SK-N-SH treated with all-trans-retinoic acid at 6 μM for 48 hours (cell line): ENCODE measurements at regions not wholly inside any gene's neighbourhood (a gene's known extent, or its start where the extent isn't known, plus 50 kb on each side); places are given as distances from the start of the nearest gene placed in this dataset.

ENCODE experiments used
- ARNTL ChIP-seq: fragments of 450-650 bp; formaldehyde crosslinking; IDR thresholded peaks from 2 replicates; pipeline ENCODE4 v1.5.0; 2020; ENCODE audit warnings: low read depth, mild to moderate bottlenecking, moderate library complexity, borderline replicate concordance
- CREB5 ChIP-seq: fragments of 250-450 bp; sonication (Bioruptor Pico); IDR thresholded peaks from 2 replicates; pipeline ENCODE4 v1.5.1; 2020; ENCODE audit warnings: low read depth, mild to moderate bottlenecking, moderate library complexity
- CSRNP3 ChIP-seq: fragments of 250-450 bp; sonication (Bioruptor Pico); IDR thresholded peaks from 2 replicates; pipeline ENCODE4 v1.5.1; 2021; ENCODE audit warnings: mild to moderate bottlenecking, moderate library complexity
- ESRRG ChIP-seq: fragments of 250-450 bp; sonication (Bioruptor Pico); IDR thresholded peaks from 2 replicates; pipeline ENCODE4 v1.6.1; 2021; ENCODE audit warnings: mild to moderate bottlenecking
- PATZ1 ChIP-seq: fragments of 250-450 bp; sonication (Bioruptor Pico); IDR thresholded peaks from 2 replicates; pipeline ENCODE4 v1.8.0; 2020; ENCODE audit warnings: mild to moderate bottlenecking, moderate library complexity, borderline replicate concordance
- PPARA ChIP-seq: fragments of 250-450 bp; sonication (Bioruptor Pico); IDR thresholded peaks from 2 replicates; pipeline ENCODE4 v1.5.0; 2020; ENCODE audit warnings: mild to moderate bottlenecking, borderline replicate concordance
- RARB ChIP-seq: fragments of 250-450 bp; sonication (Bioruptor Pico); IDR thresholded peaks from 2 replicates; pipeline ENCODE4 v1.8.0; 2021; ENCODE audit warnings: mild to moderate bottlenecking, moderate library complexity
- TSHZ2 ChIP-seq: fragments of 250-450 bp; sonication (Bioruptor Pico); IDR thresholded peaks from 2 replicates; pipeline ENCODE4 v1.5.0; 2020; ENCODE audit warnings: mild to moderate bottlenecking, moderate library complexity
- ZFP3 ChIP-seq: fragments of 250-450 bp; sonication (Bioruptor Pico); IDR thresholded peaks from 2 replicates; pipeline ENCODE4 v1.5.0; 2020; ENCODE audit warnings: mild to moderate bottlenecking, moderate library complexity
- ZFP30 ChIP-seq: fragments of 450-650 bp; formaldehyde crosslinking; IDR thresholded peaks from 2 replicates; pipeline ENCODE4 v1.5.0; 2022; ENCODE audit warnings: mild to moderate bottlenecking, moderate library complexity

- no peak for TF ChIP-seq ZFP30 (CRISPR knock-in tag)
- TF ChIP-seq RARB (CRISPR knock-in tag): no peak
- TF ChIP-seq ZFP3: no peak
- no peak for TF ChIP-seq PPARA (CRISPR knock-in tag)
- no peak for TF ChIP-seq ARNTL
- no peak for TF ChIP-seq CREB5 (CRISPR knock-in tag)
- no peak for TF ChIP-seq ESRRG (CRISPR knock-in tag)
- no peak for TF ChIP-seq TSHZ2
- TF ChIP-seq PATZ1 (CRISPR knock-in tag): no peak
- no peak for TF ChIP-seq CSRNP3 (CRISPR knock-in tag)
Observed at GRCh38 chr6:151692216-151692615, 115.3 kb upstream of the ESR1 start.
